ENCODE measurements at regions not wholly inside any gene's neighbourhood (a gene's known extent, or its start where the extent isn't known, plus 50 kb on each side); places are given as distances from the start of the nearest gene placed in this dataset.
"Not testable (repeated sequence)": the region's sequence is repeated elsewhere in the genome, so short reads cannot be mapped to it uniquely, and the experiment has no call there.

- Mint-ChIP-seq H3K4me1 (ENCODE audit: low read depth) (peaks cover 15% of the 10 kb centered on the region), H3K27ac (peak overlapping the region; percentile 48), H3K36me3 (ENCODE audit: insufficient read depth) (no peaks in the 10 kb centered on the region), H3K27me3 (peaks cover 21% of the 10 kb centered on the region), H3K4me3 (ENCODE audit: low read depth) (no peak overlapping the region), H3K9me3 (ENCODE audit: low read depth) (no peaks in the 10 kb centered on the region)
- TF ChIP-seq CTCF (IDR thresholded peaks at IDR 0.05; ENCODE audit: unreplicated experiment) = no peak
- DNase-seq (ENCODE audit: low spot score, unreplicated experiment) = no peak
Measured at GRCh38 chr11:115607621-115608221, 103.5 kb upstream of the CADM1 start.

GRCh38 chr11:115606498-115607220 lies 102.4 kb upstream of the CADM1 start:
- H3K9me3 Mint-ChIP-seq (ENCODE audit: low read depth) = no peaks in the 10 kb centered on the region
- no peak for DNase-seq (ENCODE audit: low spot score, unreplicated experiment)
- H3K36me3 Mint-ChIP-seq (ENCODE audit: insufficient read depth) = no peaks in the 10 kb centered on the region
- H3K27ac Mint-ChIP-seq = no peak overlapping the region
- H3K4me1 Mint-ChIP-seq (ENCODE audit: low read depth) = peaks cover 5% of the 10 kb centered on the region
- no peak overlapping the region for H3K4me3 Mint-ChIP-seq (ENCODE audit: low read depth)
- no peak for TF ChIP-seq CTCF (IDR thresholded peaks at IDR 0.05; ENCODE audit: unreplicated experiment)
- H3K27me3 Mint-ChIP-seq = peaks cover 21% of the 10 kb centered on the region

- Mint-ChIP-seq H3K27ac (no peak overlapping the region), H3K4me3 (ENCODE audit: low read depth) (no peak overlapping the region), H3K4me1 (ENCODE audit: low read depth) (no peaks in the 10 kb centered on the region), H3K36me3 (ENCODE audit: insufficient read depth) (no peaks in the 10 kb centered on the region), H3K9me3 (ENCODE audit: low read depth) (no peaks in the 10 kb centered on the region), H3K27me3 (peaks cover 21% of the 10 kb centered on the region)
- TF ChIP-seq CTCF (IDR thresholded peaks at IDR 0.05; ENCODE audit: unreplicated experiment) = no peak
- no peak for DNase-seq (ENCODE audit: low spot score, unreplicated experiment)
Measured at GRCh38 chr11:115605871-115606497, 101.8 kb upstream of the CADM1 start.

- peaks cover 21% of the 10 kb centered on the region for H3K27me3 Mint-ChIP-seq
- not testable (repeated sequence) for H3K4me3 Mint-ChIP-seq (ENCODE audit: low read depth); H3K4me1 Mint-ChIP-seq (ENCODE audit: low read depth); H3K9me3 Mint-ChIP-seq (ENCODE audit: low read depth); DNase-seq (ENCODE audit: low spot score, unreplicated experiment); H3K27ac Mint-ChIP-seq; H3K36me3 Mint-ChIP-seq (ENCODE audit: insufficient read depth)
Measured at GRCh38 chr11:115605397-115605796, 101.2 kb upstream of the CADM1 start.

GRCh38 chr11:115599125-115599524 lies 94.9 kb upstream of the CADM1 start:
- H3K4me3 Mint-ChIP-seq (ENCODE audit: low read depth) = no peak overlapping the region
- H3K36me3 Mint-ChIP-seq (ENCODE audit: insufficient read depth) = no peaks in the 10 kb centered on the region
- no peak overlapping the region for H3K27ac Mint-ChIP-seq
- DNase-seq (ENCODE audit: low spot score, unreplicated experiment) = no peak
- no peaks in the 10 kb centered on the region for H3K9me3 Mint-ChIP-seq (ENCODE audit: low read depth)
- no peaks in the 10 kb centered on the region for H3K4me1 Mint-ChIP-seq (ENCODE audit: low read depth)
- peaks cover 3% of the 10 kb centered on the region for H3K27me3 Mint-ChIP-seq
- no peak for TF ChIP-seq CTCF (IDR thresholded peaks at IDR 0.05; ENCODE audit: unreplicated experiment)

Measured in progenitor cell of endocrine pancreas (in vitro differentiated cells).